ENCODE measurements at regions not wholly inside any gene's neighbourhood (a gene's known extent, or its start where the extent isn't known, plus 50 kb on each side); places are given as distances from the start of the nearest gene placed in this dataset.

- DNase-seq = no peak
Measured at GRCh38 chr3:154753101-154753500, 323.1 kb upstream of the GPR149 start.

- no peak for DNase-seq
Measured at GRCh38 chr3:154749514-154749913, 319.5 kb upstream of the GPR149 start.

DNA sequence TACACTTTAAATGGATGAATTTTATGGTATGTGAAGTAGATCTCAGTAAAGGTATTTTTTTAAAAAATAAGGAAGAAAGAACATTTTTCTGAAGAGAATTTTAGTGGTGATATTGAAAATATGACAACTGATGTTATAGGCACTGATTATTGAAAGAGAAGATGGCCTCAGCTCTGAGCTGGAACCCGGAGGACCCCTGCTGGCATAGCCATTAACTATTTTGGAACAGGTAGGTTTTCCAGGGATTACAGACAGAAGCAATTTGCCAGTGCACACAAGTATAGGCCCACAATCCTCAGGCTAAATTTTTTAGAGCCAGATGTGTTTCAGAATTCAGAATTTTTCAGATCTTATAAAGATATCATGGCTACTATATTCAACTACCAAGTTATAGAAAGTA lies 315.9 kb upstream of the GPR149 start:
- no peak for DNase-seq

GRCh38 chr3:154745122-154745521 lies 315.1 kb upstream of the GPR149 start:
- DNase-seq = no peak

- DNase-seq = no peak
Measured at GRCh38 chr3:154743418-154743817, 313.4 kb upstream of the GPR149 start.

GRCh38 chr3:154734468-154734867 lies 304.5 kb upstream of the GPR149 start:
- no peak for DNase-seq

- peak; percentile 7 for DNase-seq
Measured at GRCh38 chr3:154730186-154730585, 300.2 kb upstream of the GPR149 start.

DNA sequence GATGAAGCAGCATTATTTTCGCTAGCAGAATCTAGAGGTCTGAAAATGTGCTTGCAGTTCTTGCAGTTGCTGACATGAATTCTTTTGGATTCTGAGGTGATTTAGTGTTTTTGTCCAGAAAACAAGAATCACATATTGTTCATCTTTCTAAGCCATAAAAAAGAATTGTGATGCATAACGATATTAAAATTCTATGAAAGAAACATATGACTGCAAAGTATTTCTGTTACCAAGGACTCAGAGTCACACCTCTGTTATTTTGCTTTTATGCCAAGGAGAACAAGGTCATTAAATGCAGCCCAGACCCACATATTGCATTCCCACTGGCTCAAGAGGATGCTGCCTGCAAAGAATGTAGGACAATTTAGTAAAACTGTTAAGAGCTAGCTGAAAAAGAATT lies 299.8 kb upstream of the GPR149 start:
- no peak for DNase-seq

GRCh38 chr3:154728285-154728684 lies 298.3 kb upstream of the GPR149 start:
- DNase-seq = no peak

DNA sequence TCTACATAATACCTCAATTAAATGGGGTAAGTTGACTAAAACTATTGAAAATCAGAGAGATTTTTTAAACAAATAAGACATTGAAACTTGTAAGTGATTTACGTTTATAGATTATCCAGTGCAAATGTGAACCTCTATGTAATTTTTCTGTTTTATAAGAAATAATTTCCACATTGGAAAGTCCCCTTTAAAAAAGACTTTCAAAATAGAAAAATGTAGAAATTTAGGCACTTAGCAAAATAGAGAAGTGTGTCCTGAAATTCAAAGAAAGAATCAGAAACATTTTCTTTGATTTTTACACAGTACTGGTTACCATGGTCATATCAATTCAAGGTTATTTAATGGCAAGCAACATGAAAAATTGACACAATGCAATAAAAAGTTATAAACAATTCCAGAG lies 290.9 kb upstream of the GPR149 start:
- DNase-seq = no peak

GRCh38 chr3:154718053-154718452 lies 288.1 kb upstream of the GPR149 start:
- DNase-seq = no peak

DNA sequence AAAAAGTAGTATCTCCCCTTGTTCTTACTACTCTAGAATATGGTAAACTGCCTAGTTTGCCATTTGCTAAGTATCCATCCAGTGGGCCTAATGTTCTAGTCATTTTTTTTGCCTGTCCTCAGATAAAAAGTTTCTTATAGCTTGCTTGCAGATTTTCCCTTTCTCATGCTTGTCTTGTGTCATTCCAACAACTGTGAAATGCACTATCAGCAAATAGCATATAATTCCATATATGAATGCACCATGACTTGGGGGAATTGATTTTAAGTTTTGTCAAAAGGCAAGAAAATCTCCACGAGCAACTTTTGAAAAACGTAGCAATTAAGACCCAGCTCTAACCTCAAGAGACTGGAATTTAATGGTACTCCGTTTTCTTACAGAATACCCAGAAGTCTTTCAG lies 286.2 kb upstream of the GPR149 start:
- DNase-seq = no peak

- no peak for DNase-seq
Measured at GRCh38 chr3:154708554-154708953, 278.6 kb upstream of the GPR149 start.

GRCh38 chr3:154701055-154701454 lies 271.1 kb upstream of the GPR149 start:
- no peak for DNase-seq

- no peak for DNase-seq
Measured at GRCh38 chr3:154690413-154690812, 260.4 kb upstream of the GPR149 start.

GRCh38 chr3:154684440-154684839 lies 254.4 kb upstream of the GPR149 start:
- no peak for DNase-seq

DNA sequence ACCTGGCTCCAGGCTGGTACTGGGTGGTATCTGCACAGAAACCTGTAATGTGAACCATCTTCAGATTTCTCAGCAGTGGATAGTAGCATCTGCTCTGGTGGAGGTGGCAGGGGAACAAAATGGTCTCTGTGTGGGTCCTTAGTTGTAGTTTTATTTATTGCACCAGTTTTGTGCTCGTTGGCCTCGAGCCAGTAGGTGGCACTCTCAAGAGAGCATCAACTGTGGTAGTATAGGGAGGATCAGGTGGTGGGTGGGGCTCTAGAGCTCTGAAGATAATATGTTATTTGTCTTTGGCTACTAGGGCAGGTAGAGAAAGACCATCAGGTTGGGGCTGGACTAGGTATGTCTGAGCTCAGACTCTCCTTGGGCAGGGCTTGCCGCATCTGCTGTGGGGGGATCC lies 254.0 kb upstream of the GPR149 start:
- DNase-seq = no peak

GRCh38 chr3:154678041-154678654 lies 248.2 kb upstream of the GPR149 start:
- DNase-seq = no peak

DNA sequence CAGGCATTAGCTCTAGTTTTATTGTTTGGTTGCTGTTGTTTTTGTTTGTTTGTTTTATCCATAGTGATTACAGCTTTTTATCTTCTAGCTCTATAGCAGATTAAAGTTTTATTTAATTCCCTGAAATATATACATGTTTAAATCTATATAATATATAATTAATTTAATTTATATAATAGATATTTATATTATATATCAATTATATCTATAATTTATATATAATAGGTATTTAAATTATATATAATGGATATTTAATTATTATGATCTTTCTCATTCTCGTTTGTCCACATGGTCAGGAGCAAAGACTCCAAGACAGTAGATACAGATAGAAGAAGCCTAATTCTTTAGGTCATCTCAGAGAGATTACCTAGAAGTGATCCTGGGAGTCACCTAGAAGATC lies 238.8 kb upstream of the GPR149 start:
- DNase-seq = no peak

DNA sequence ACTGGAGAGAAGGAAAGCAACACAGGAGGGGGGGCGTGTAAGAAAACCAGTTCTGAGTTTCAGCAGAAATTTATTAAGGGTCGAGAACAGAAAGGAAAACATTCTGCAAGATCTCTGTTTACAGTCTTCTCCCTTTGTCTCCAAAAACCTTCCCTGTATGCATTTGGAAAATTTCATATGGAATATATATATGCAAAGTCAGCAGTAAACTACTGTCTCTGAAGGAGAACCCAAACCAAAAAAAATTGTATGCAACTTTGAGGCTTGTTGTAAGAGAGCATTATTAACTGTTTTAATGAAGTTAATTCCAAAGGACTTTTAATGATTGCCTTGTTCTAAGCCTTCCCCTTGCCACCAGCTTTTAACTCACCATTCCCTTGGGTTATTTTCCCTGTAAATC lies 238.2 kb upstream of the GPR149 start:
- no peak for DNase-seq

DNA sequence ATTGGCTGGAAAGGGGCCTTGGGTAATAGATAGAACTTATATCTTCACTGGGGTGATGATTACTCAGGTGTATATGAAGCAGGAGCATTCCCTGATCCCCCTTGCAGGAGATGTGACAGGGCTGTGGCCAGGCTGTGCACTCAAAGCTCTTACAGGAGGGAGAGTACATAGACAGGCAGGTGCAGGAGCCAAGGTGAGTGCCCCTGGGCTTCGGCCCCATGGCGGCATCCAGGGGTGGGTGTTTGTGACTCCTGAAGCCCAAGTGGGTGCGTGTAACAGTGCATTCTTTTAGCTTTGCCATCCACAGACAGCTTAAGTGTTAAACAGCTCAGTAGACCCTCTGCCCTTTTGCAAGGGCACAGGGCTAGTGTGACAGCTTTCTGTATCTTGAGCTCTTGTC lies 236.6 kb upstream of the GPR149 start:
- DNase-seq = no peak

GRCh38 chr3:154664714-154665113 lies 234.7 kb upstream of the GPR149 start:
- DNase-seq = no peak

DNA sequence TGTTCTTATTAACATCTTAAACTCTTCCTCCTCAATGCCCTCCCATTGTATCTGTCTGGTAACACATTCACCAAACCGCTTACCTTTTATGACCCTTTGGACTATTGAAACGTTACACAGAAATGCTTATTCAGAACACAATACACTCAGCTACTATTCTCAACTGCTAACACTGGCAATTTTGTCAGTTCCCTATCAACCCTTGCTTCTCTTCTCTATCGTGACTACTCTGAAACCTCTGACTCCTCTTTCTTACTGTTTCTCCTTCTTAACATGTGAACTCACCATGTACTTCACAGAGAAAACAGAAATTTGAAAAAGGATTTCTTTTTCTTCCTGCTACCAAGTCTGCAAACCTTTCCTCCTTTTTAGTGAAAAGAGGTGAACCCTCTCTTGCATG lies 232.9 kb upstream of the GPR149 start:
- no peak for DNase-seq

- no peak for DNase-seq
Measured at GRCh38 chr3:154660811-154661210, 230.8 kb upstream of the GPR149 start.

DNA sequence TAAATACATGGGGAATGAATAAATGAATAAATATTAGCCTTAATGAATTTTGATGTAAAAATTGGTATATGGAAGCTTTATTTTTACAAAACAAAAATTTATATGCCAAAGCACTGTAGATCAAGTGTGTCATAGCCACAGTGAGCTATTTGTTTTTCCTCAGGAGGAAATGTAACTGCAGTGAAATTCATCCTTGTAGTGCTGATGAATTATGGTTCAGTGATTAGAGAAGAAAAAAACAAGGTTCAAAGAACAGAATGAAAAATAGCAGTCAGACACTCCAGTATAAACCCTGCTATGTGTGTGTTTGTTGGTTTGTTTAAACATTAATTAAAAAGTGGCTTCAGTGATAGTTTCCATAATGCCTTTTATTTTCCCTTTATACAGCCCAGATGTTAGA lies 228.0 kb upstream of the GPR149 start:
- DNase-seq = no peak

DNA sequence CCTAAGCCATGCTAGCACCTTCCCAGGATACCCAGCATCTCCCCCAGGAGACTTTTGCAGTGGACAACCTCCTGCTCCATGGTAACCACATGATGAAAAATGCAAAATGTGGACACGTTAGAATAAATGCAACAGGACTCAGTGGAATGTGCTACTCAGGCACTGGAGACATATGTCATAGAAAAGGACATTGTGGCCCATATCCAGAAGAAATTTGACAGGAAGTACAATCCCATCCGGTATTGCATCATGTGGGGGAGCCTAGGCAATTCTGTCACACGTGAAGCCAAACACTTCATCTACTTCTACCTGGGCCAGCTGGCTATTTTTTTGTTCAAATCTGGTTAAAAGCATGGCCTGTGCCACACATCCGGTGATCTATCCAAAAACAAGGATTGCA lies 227.2 kb upstream of the GPR149 start:
- no peak for DNase-seq
